ENCODE measurements at regions not wholly inside any gene's neighbourhood (a gene's known extent, or its start where the extent isn't known, plus 50 kb on each side); places are given as distances from the start of the nearest gene placed in this dataset.
"Not testable (repeated sequence)": the region's sequence is repeated elsewhere in the genome, so short reads cannot be mapped to it uniquely, and the experiment has no call there.

- TF ChIP-seq FOXM1 (IDR thresholded peaks at IDR 0.05; ENCODE audit: borderline replicate concordance); SUZ12 (IDR thresholded peaks at IDR 0.05): not testable (repeated sequence)
These were observed 464.4 kb downstream of the AJAP1 start for GRCh38 chr1:5118771-5119170.

All from HEK293T (cell line).